Brain microvascular endothelial cell (primary cell): ENCODE measurements at regions not wholly inside any gene's neighbourhood (a gene's known extent, or its start where the extent isn't known, plus 50 kb on each side); places are given as distances from the start of the nearest gene placed in this dataset.

Experiments
- DNase-seq: peaks from one replicate; pipeline ENCODE4 v3.0.0-alpha.2; 2020
- H3K27ac ChIP-seq: fragments of 250-450 bp; sonication (Bioruptor Pico); 2 replicates; pipeline ENCODE4 v1.5.1; 2020; ENCODE audit warnings: mild to moderate bottlenecking, moderate library complexity
- H3K27me3 ChIP-seq: fragments of 250-450 bp; sonication (Bioruptor Pico); replicated peaks from 2 replicates; pipeline ENCODE4 v1.5.1; 2020; ENCODE audit warnings: mild to moderate bottlenecking
- H3K36me3 ChIP-seq: fragments of 250-450 bp; sonication (Bioruptor Pico); replicated peaks from 2 replicates; pipeline ENCODE4 v1.5.1; 2020; ENCODE audit warnings: mild to moderate bottlenecking
- H3K4me3 ChIP-seq: 2 replicates; pipeline ENCODE4 v1.5.1; 2011; ENCODE audit warnings: low read depth, mild to moderate bottlenecking, control low read depth, low read length, moderate library complexity
- CTCF ChIP-seq: IDR thresholded peaks from 2 replicates; pipeline ENCODE4 v1.5.1; 2011; ENCODE audit warnings: low read depth, mild to moderate bottlenecking, moderate library complexity, low read length, control low read depth, inconsistent platforms; ENCODE audit errors: missing control alignments
- in situ Hi-C: cut with HindIII; loops from 2 replicates; pipeline ENCODE4 v1.10.0; 2017; ENCODE audit warnings: low sequenced_read_pairs, low pct_ligation_motif_present

GRCh38 chr2:53535234-53535840 is 232.3 kb upstream of the CHAC2 start:
- no peaks in the 10 kb centered on the region for H3K36me3 ChIP-seq
- in situ Hi-C loops: no loop called here
- TF ChIP-seq CTCF: no peak
- DNase-seq: no peak
- no peaks in the 10 kb centered on the region for H3K27me3 ChIP-seq
- H3K27ac ChIP-seq: no peak overlapping the region
- no peak overlapping the region for H3K4me3 ChIP-seq

GRCh38 chr2:53530126-53530525 is 237.5 kb upstream of the CHAC2 start:
- no peaks in the 10 kb centered on the region for H3K36me3 ChIP-seq
- no peak overlapping the region for H3K27ac ChIP-seq
- no peaks in the 10 kb centered on the region for H3K27me3 ChIP-seq
- in situ Hi-C loops: no loop called here
- DNase-seq: no peak
- TF ChIP-seq CTCF: no peak
- no peak overlapping the region for H3K4me3 ChIP-seq

GRCh38 chr2:53527056-53527455 is 240.5 kb upstream of the CHAC2 start:
- TF ChIP-seq CTCF: no peak
- Histone ChIP-seq H3K27ac (no peak overlapping the region), H3K27me3 (no peaks in the 10 kb centered on the region), H3K4me3 (no peak overlapping the region), H3K36me3 (no peaks in the 10 kb centered on the region)
- in situ Hi-C loops: no loop called here
- DNase-seq: no peak

GRCh38 chr2:53519918-53520841 is 247.4 kb upstream of the CHAC2 start:
- H3K27ac ChIP-seq: no peak overlapping the region
- no peak for TF ChIP-seq CTCF
- in situ Hi-C loops: no loop called here
- DNase-seq: no peak
- no peaks in the 10 kb centered on the region for H3K27me3 ChIP-seq
- H3K36me3 ChIP-seq: no peaks in the 10 kb centered on the region
- H3K4me3 ChIP-seq: no peak overlapping the region

GRCh38 chr2:53517406-53517805 is 250.2 kb upstream of the CHAC2 start:
- TF ChIP-seq CTCF: no peak
- Histone ChIP-seq H3K4me3 (no peak overlapping the region), H3K27ac (no peak overlapping the region), H3K36me3 (no peaks in the 10 kb centered on the region), H3K27me3 (no peaks in the 10 kb centered on the region)
- no peak for DNase-seq
- in situ Hi-C loops: no loop called here

- no peaks in the 10 kb centered on the region for H3K36me3 ChIP-seq
- in situ Hi-C loops: no loop called here
- no peak overlapping the region for H3K27ac ChIP-seq
- no peak for DNase-seq
- H3K4me3 ChIP-seq: no peak overlapping the region
- no peaks in the 10 kb centered on the region for H3K27me3 ChIP-seq
- no peak for TF ChIP-seq CTCF
Measured at GRCh38 chr2:53516650-53517049, 251.0 kb upstream of the CHAC2 start.
